Testis (tissue), 2 donors: ENCODE measurements at regions not wholly inside any gene's neighbourhood (a gene's known extent, or its start where the extent isn't known, plus 50 kb on each side); places are given as distances from the start of the nearest gene placed in this dataset.

ENCODE experiments used
- DNase-seq: peaks from one replicate; pipeline ENCODE4 v3.0.0-alpha.2; 2019
- H3K27ac ChIP-seq, 2 donors: fragments of 200-600 bp; sonication (generic); one replicate each; pipeline ENCODE4 v1.5.1; 2019
- H3K27me3 ChIP-seq: fragments of 200-600 bp; sonication (generic); one replicate; pipeline ENCODE4 v1.5.1; 2019
- H3K36me3 ChIP-seq: fragments of 200-600 bp; sonication (generic); one replicate; pipeline ENCODE4 v1.5.1; 2017; ENCODE audit warnings: low read depth; ENCODE audit errors: missing control alignments
- H3K4me1 ChIP-seq: fragments of 200-600 bp; sonication (generic); one replicate; pipeline ENCODE4 v1.5.1; 2019
- H3K4me3 ChIP-seq, 2 donors: fragments of 200-600 bp; sonication (generic); one replicate each; pipeline ENCODE4 v1.5.1; 2017 to 2019
- H3K9me3 ChIP-seq: fragments of 200-600 bp; sonication (generic); one replicate; pipeline ENCODE4 v1.5.1; 2017
- POLR2A ChIP-seq: fragments of 450-650 bp; IDR thresholded peaks from one replicate; pipeline ENCODE4 v1.6.1; 2017; ENCODE audit warnings: antibody characterized with exemption, mild to moderate bottlenecking, moderate library complexity
- WGBS, 2 donors: methylation state at CpG; one replicate each; pipeline ENCODE4 v1.1.5; 2018; 5-methylcytosine and 5-hydroxymethylcytosine counted together
- intact Hi-C: fragments of 100-400 bp; cut with DNase I; formaldehyde crosslinking; loops from one replicate; pipeline ENCODE4 v1.15.1; 2023; ENCODE audit warnings: low total_unique reads
- TF ChIP-seq, protein P1 (sequence below), 3 experiments: fragments of 450-650 bp in 2 of 3; fragments of 200-600 bp in 1 of 3; sonication (generic) in 1 of 3; IDR thresholded peaks; one replicate each; pipeline ENCODE4 v1.5.1; 2016 to 2019; ENCODE audit warnings: antibody characterized with exemption in 3 of 3, mild to moderate bottlenecking in 2 of 3, moderate library complexity in 1 of 3

DNA sequence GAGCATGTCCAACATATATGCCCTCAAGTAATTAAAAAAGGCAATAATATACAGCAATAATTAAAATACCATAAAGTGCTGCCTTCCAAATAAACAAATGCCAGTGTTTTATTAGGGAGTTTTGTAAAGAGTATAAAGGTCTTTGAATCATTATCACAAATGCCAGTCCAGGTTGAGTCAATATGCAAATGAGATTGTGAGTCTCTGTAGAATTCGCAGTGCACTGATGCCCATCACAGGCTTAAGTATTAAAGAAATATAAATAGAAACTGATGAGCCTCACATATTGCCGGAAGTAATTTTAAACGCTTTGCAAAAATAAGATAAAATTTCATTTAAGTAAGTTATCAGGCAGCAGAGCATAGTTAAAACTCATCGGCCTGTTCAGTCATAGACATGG is 205.0 kb upstream of the TECRL start:
- no peak overlapping the region for H3K4me3 ChIP-seq

GRCh38 chr4:64613046-64613445 is 203.8 kb upstream of the TECRL start:
- WGBS, 2 donors = 90% methylated on average over 2 of the region's 2 CpGs
- TF ChIP-seq, protein P1, sequence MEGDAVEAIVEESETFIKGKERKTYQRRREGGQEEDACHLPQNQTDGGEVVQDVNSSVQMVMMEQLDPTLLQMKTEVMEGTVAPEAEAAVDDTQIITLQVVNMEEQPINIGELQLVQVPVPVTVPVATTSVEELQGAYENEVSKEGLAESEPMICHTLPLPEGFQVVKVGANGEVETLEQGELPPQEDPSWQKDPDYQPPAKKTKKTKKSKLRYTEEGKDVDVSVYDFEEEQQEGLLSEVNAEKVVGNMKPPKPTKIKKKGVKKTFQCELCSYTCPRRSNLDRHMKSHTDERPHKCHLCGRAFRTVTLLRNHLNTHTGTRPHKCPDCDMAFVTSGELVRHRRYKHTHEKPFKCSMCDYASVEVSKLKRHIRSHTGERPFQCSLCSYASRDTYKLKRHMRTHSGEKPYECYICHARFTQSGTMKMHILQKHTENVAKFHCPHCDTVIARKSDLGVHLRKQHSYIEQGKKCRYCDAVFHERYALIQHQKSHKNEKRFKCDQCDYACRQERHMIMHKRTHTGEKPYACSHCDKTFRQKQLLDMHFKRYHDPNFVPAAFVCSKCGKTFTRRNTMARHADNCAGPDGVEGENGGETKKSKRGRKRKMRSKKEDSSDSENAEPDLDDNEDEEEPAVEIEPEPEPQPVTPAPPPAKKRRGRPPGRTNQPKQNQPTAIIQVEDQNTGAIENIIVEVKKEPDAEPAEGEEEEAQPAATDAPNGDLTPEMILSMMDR (IDR thresholded peaks at IDR 0.05) = no peak
- TF ChIP-seq POLR2A = no peak
- intact Hi-C loops = no loop called here

More for the DNA sequence above, 205.0 kb upstream of the TECRL start:
- no peaks in the 10 kb centered on the region for H3K4me1 ChIP-seq
- no peak overlapping the region for H3K27ac ChIP-seq
- H3K9me3 ChIP-seq = no peaks in the 10 kb centered on the region
- TF ChIP-seq, protein P1 (IDR thresholded peaks at IDR 0.05) = no peak
- TF ChIP-seq POLR2A = no peak
- WGBS, 2 donors = 65 to 67% methylated on average over 4 of the region's 4 CpGs
- no peaks in the 10 kb centered on the region for H3K27me3 ChIP-seq
- no peaks in the 10 kb centered on the region for H3K36me3 ChIP-seq
- no peak for DNase-seq
- intact Hi-C loops = no loop called here

GRCh38 chr4:64598066-64598465 is 188.8 kb upstream of the TECRL start:
- 19 to 35% methylated on average over 1 of the region's 1 CpG for WGBS, 2 donors
- no peak for DNase-seq
- H3K9me3 ChIP-seq = no peaks in the 10 kb centered on the region
- H3K27me3 ChIP-seq = no peaks in the 10 kb centered on the region
- H3K4me3 ChIP-seq = no peak overlapping the region
- no peak overlapping the region for H3K27ac ChIP-seq
- H3K4me1 ChIP-seq = no peaks in the 10 kb centered on the region
- no peaks in the 10 kb centered on the region for H3K36me3 ChIP-seq
- intact Hi-C loops = no loop called here
- TF ChIP-seq, protein P1 (IDR thresholded peaks at IDR 0.05) = no peak
- no peak for TF ChIP-seq POLR2A

More at GRCh38 chr4:64613046-64613445, 203.8 kb upstream of the TECRL start:
- H3K9me3 ChIP-seq = no peaks in the 10 kb centered on the region
- no peaks in the 10 kb centered on the region for H3K4me1 ChIP-seq
- H3K4me3 ChIP-seq = no peak overlapping the region
- DNase-seq = no peak
- H3K36me3 ChIP-seq = no peaks in the 10 kb centered on the region
- H3K27me3 ChIP-seq = no peaks in the 10 kb centered on the region
- no peak overlapping the region for H3K27ac ChIP-seq

DNA sequence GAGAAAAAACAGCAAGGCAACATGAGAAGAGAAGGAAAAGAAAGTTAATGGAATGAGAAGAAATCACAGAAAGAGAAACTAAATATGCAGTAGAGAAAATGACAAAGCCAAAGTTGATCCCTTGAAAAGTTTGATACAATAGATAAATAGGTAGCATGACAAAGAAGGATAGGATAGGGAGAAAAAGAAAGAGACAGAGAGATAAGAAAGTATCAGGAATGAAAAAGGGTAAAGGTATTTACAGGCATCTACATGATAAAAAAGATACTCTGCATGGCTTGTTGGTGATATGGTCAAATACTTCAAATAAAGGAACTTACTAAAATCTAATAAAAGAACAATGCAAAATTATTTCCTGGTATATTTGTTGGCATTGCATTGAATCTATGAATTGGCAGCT is 185.5 kb upstream of the TECRL start:
- no peak for DNase-seq
- no peaks in the 10 kb centered on the region for H3K9me3 ChIP-seq
- H3K27me3 ChIP-seq = no peaks in the 10 kb centered on the region
- H3K4me1 ChIP-seq = no peaks in the 10 kb centered on the region
- no peak overlapping the region for H3K27ac ChIP-seq
- no peak overlapping the region for H3K4me3 ChIP-seq
- intact Hi-C loops = no loop called here
- TF ChIP-seq, protein P1 (IDR thresholded peaks at IDR 0.05) = no peak
- TF ChIP-seq POLR2A = no peak
- no peaks in the 10 kb centered on the region for H3K36me3 ChIP-seq

DNA sequence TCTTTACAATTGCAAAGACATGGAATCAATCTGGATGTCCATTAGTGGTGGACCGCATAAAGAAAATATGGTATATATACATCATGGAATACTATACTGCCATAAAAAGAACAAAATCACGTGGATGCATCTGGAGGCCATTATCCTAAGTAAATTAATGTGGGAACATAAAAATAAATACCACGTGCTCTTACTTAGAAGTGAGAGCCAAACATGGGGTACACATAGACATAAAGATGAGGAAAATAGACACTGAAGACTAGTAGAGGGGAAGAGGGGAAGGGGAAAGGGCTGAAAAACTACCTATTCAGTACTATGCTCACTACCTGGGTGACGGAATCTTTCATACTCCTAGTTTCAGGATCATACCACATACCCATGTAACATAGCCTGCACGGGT is 179.3 kb upstream of the TECRL start:
- TF ChIP-seq, protein P1 (IDR thresholded peaks at IDR 0.05) = no peak
- TF ChIP-seq POLR2A = no peak
- Histone ChIP-seq H3K36me3 (no peaks in the 10 kb centered on the region), H3K27ac (no peak overlapping the region), H3K4me1 (no peaks in the 10 kb centered on the region), H3K27me3 (no peaks in the 10 kb centered on the region), H3K9me3 (no peaks in the 10 kb centered on the region), H3K4me3 (no peak overlapping the region)
- no peak for DNase-seq
- intact Hi-C loops = no loop called here
- WGBS, 2 donors = 94 to 95% methylated on average over 5 of the region's 5 CpGs
